ENCODE measurements at regions not wholly inside any gene's neighbourhood (a gene's known extent, or its start where the extent isn't known, plus 50 kb on each side); places are given as distances from the start of the nearest gene placed in this dataset.

DNA sequence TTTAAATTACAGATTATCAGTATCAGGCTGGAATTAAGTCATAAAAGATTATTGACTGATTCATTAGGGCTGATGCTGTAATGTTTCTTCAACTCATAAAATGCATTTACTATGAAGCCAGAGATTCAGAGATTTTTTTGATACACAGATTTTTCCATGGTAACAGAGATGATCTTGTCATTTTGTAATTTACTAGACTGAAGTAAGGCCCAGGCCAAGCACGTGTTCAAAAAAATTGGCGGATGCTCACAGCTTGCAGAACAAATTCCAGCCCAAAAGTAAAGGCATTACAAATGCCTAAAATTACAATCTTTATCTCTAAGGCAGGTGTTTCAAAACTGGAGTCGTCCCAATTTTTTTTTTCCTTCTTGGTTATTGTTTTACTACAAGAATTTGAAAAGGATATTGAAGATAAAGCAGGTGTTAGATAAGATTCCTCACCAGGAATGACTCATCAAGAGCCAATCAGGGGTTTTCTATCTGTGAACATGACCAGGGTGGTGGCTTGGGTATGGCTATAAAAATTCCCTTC, 78.4 kb upstream of the MEOX2 start:
- H3K27ac ChIP-seq = peak overlapping the region in 1 of 21 experiments; percentile 33
- no peak overlapping the region for H3K4me3 ChIP-seq

DNA sequence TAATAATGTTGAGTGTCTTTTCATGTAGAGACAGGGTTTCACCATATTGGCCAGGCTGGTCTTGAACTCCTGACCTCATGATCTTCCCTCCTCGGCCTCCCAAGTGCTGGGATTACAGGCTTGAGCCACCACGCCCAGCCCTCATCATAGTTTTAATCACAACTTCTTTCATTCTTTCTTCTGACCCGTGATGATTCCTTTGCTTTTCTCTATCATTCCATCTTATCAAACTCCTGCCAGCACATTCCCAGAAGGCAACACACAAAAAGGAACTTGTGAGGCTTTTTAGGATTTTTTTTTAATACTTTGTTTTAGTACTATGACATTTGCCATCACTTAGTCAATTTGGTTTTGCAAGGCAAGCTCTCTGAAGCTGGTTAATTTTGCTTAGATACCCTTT, 77.5 kb upstream of the MEOX2 start:
- Histone ChIP-seq H3K27ac (peak overlapping the region in 1 of 21 experiments; percentile 33), H3K4me3 (no peak overlapping the region)

GRCh38 chr7:15757041-15758000, 70.8 kb upstream of the MEOX2 start:
- H3K4me3 ChIP-seq = no peak overlapping the region
- H3K27ac ChIP-seq = no peak overlapping the region

DNA sequence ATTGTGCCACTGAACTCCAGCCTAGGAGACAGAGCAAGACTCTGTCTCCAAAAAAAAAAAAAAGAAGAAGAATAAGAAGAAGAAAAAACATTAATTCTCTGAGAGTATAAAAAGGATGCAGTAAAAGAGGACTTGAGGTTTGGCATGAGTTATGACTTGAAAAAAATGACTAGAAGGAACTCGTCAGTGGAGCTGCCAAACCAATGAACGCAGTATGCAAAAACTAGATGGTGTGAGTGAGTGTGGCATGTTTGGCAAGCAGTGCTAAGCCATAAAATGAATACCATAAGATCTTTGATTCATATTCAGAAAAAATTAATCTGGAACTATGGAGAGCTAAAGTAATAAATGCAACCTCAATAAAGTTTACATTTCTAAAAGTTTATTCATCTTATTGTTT, 68.6 kb upstream of the MEOX2 start:
- Histone ChIP-seq H3K4me3 (no peak overlapping the region), H3K27ac (peak overlapping the region in 1 of 21 experiments; percentile 31)

GRCh38 chr7:15753887-15754579, 67.5 kb upstream of the MEOX2 start:
- Histone ChIP-seq H3K27ac (peak overlapping the region in 3 of 21 experiments; percentile 1 to 37 (median 31)), H3K4me3 (no peak overlapping the region)

DNA sequence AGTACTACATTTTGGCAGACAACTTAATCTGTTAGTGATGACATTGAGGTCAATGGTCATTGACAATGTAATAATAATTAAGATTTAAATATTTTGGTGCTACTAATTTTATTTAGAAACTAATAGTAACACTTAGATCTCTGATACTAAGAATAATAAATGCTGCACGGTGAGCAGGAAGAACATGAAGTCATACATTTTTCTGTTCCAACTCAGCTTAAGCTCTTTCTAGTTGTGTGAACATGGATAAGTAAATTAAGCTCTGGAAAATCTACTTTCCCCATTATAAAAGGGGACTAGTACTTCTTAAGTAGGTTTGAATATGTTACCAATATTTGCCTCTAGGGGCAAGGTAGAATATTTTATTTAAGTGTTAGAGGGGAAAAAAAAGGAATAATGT, 65.9 kb upstream of the MEOX2 start:
- Histone ChIP-seq H3K27ac (peak overlapping the region in 2 of 21 experiments; percentile 65 to 77), H3K4me3 (no peak overlapping the region)

DNA sequence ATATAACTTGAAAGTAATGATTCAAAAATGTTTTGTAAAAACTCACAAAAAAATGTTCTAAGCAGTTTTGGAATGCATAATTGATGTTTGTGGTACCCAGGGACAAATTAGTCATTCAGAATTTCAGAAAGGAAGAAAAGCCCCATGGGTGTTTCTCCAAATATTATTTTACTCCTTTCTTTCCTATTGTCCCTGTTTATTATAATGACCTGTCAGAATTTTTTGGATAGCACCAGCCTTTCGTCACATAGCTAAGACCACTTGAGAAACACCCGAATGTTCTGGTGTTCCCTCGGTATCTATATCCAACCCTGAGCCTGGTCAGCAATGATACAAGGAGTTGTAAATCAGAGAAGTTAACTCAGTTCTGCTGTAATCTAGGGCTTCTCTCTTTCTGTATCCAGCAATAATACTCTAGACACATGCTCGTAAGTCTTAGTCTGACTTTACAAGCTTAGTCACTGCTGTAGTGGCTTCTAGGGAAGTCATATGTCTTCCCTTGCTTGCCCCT, 64.8 kb upstream of the MEOX2 start:
- Histone ChIP-seq H3K4me3 (no peak overlapping the region), H3K27ac (peak overlapping the region in 5 of 21 experiments; percentile 2 to 77 (median 36))

DNA sequence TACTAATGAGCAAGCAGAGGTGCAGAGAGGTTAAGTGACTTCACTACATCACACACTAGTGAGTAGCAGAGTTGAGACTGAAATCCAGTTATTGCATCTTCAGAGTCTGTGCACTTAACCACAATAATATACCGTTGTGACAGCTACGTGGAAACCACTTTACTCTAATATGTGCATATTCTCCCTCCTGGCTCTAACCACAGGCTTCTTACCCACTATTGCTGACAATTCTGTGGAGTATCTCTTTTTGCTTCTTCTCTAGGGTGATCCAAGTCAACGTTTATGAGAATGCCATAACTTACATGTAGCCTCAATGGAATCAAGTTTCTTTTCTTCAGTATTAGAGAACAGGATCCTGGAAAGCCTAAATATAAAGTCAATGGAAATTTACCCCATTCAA, 64.2 kb upstream of the MEOX2 start:
- no peak overlapping the region for H3K4me3 ChIP-seq
- H3K27ac ChIP-seq = peak overlapping the region in 2 of 21 experiments; percentile 65 to 77

- H3K4me3 ChIP-seq = no peak overlapping the region
- peak overlapping the region in 1 of 21 experiments; percentile 65 for H3K27ac ChIP-seq
These were observed 63.1 kb upstream of the MEOX2 start for GRCh38 chr7:15749631-15750030.

DNA sequence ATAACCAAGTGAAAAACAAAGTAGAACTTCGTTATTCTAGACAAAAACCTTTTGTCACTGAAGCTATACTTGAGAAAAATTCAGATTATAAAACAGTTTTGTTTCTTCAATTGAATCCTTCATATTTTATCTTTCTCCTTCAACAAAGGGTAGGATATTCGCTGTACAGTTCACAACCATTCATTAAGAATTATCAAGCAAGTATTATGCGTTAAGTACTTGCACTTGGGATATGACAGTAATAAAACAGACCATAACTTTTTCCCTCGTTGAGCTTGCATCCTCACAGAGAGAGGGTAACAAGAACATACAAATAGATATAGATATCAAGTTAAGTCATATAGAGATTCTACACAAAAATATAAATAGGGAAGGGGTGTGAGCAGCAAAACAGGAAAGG, 61.2 kb upstream of the MEOX2 start:
- no peak overlapping the region for H3K4me3 ChIP-seq
- H3K27ac ChIP-seq = no peak overlapping the region

DNA sequence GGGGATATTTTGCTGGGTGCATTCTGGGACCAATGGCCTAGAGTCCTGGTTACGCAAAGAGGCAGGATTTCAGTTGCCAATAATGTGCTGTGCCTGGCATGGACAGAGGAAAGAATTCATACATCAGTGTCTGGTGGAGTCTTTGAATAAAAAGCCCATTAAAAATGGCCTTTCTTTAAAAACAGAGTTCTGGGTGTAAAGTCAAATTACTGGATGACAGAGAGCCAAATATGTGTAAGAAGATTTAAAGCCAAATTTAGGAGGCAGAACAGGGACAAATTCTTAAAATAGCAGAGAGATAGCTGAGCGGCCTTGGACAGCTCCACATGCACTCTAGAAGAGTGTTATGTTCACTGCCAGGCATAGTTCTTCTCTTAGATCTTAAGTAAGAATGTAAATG, 60.8 kb upstream of the MEOX2 start:
- no peak overlapping the region for H3K4me3 ChIP-seq
- H3K27ac ChIP-seq = no peak overlapping the region

DNA sequence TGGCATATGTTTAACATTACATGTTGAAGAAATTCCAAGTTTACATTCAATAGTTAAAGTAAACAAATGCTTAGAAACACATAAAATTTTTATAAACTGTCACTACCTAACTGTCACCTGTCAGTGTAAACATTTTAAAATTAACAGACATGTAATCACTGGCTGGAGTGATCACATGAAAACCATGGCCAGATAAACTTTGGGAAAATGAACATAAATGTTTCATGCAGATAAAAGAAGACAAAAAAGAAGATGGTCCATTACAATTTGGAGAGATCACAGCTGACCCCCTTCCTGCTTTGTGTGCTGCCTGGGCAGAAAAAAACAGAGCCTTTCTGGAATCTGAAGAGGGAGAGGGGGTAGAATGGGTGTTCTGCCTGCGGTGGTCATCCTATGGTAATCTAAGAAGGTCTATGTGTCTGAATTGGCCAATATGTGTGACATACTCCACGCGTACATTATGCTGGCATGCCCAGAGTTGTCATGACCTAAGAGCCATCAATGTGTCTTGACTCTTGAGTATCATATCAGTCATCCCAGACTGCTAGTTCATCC, 57.5 kb upstream of the MEOX2 start:
- Histone ChIP-seq H3K27ac (no peak overlapping the region), H3K4me3 (no peak overlapping the region)

GRCh38 chr7:15737601-15738000, 51.1 kb upstream of the MEOX2 start:
- Histone ChIP-seq H3K27ac (no peak overlapping the region), H3K4me3 (no peak overlapping the region)
